DOHH2 (cell line): ENCODE measurements at regions not wholly inside any gene's neighbourhood (a gene's known extent, or its start where the extent isn't known, plus 50 kb on each side); places are given as distances from the start of the nearest gene placed in this dataset.

Experiments
- H3F3A ChIP-seq: fragments of 200-600 bp; sonication (generic), shearing (Covaris generic); 2 replicates; pipeline ENCODE4 v1.6.0; 2016; ENCODE audit warnings: antibody characterized with exemption, mild to moderate bottlenecking; ENCODE audit not compliant: control insufficient read depth, insufficient read depth
- H3K27ac ChIP-seq: fragments of 200-600 bp; sonication (generic); 2 replicates; pipeline ENCODE4 v1.5.1; 2014; ENCODE audit warnings: low read depth, mild to moderate bottlenecking, low read length, moderate library complexity
- H3K27me3 ChIP-seq: fragments of 200-600 bp; sonication (generic); 2 replicates; pipeline ENCODE4 v1.6.1; 2014; ENCODE audit warnings: mild to moderate bottlenecking, low read length, mixed read lengths; ENCODE audit not compliant: control insufficient read depth
- H3K36me3 ChIP-seq: fragments of 200-600 bp; sonication (generic); 2 replicates; pipeline ENCODE4 v1.6.1; 2014; ENCODE audit warnings: mild to moderate bottlenecking, low read length, moderate library complexity, mixed read lengths; ENCODE audit not compliant: control insufficient read depth
- H3K4me1 ChIP-seq: fragments of 200-600 bp; sonication (generic); 2 replicates; pipeline ENCODE4 v1.6.1; 2014; ENCODE audit warnings: mild to moderate bottlenecking, low read length, mixed read lengths; ENCODE audit not compliant: control insufficient read depth
- H3K4me2 ChIP-seq: fragments of 200-600 bp; sonication (generic); 2 replicates; pipeline ENCODE4 v1.6.0; 2014; ENCODE audit warnings: mild to moderate bottlenecking, low read length, moderate library complexity
- H3K4me3 ChIP-seq: fragments of 200-600 bp; sonication (generic); 2 replicates; pipeline ENCODE4 v1.5.1; 2014; ENCODE audit warnings: mild to moderate bottlenecking, low read length, mixed read lengths
- H3K79me2 ChIP-seq: fragments of 200-600 bp; sonication (generic); 2 replicates; pipeline ENCODE4 v1.6.1; 2014; ENCODE audit warnings: mild to moderate bottlenecking, low read length, mixed read lengths; ENCODE audit not compliant: control insufficient read depth
- H3K9me2 ChIP-seq: fragments of 200-600 bp; sonication (generic); replicated peaks from 2 replicates; pipeline ENCODE4 v1.6.1; 2014; ENCODE audit warnings: mild to moderate bottlenecking, low read length, mixed read lengths; ENCODE audit not compliant: control insufficient read depth
- H3K9me3 ChIP-seq: fragments of 200-600 bp; sonication (generic); 2 replicates; pipeline ENCODE4 v1.6.1; 2014; ENCODE audit warnings: antibody characterized with exemption, low read length, mixed read lengths; ENCODE audit not compliant: control insufficient read depth, insufficient read depth
- H4K20me1 ChIP-seq: fragments of 200-600 bp; sonication (generic); 2 replicates; pipeline ENCODE4 v1.6.0; 2014; ENCODE audit warnings: low read depth, mild to moderate bottlenecking, antibody characterized with exemption, low read length, moderate library complexity; ENCODE audit not compliant: control insufficient read depth, insufficient read depth
- CTCF ChIP-seq: fragments of 200-600 bp; sonication (generic); IDR thresholded peaks from one replicate; pipeline ENCODE4 v1.5.1; 2014; ENCODE audit warnings: antibody characterized with exemption, mild to moderate bottlenecking, low read depth, low read length; ENCODE audit not compliant: poor library complexity, severe bottlenecking
- EZH2phosphoT487 ChIP-seq: fragments of 200-600 bp; sonication (generic); IDR thresholded peaks from 2 replicates; pipeline ENCODE4 v1.6.1; 2017; ENCODE audit warnings: borderline replicate concordance, mild to moderate bottlenecking, antibody characterized with exemption, low read length, moderate library complexity, mixed read lengths

GRCh38 chr9:89837162-89837933, 232.5 kb downstream of the GADD45G start:
- TF ChIP-seq EZH2phosphoT487 (no peak), CTCF (no peak)
- H4K20me1 ChIP-seq = no peaks in the 10 kb centered on the region
- no peaks in the 10 kb centered on the region for H3K27me3 ChIP-seq
- H3K4me2 ChIP-seq = no peak overlapping the region
- H3K4me1 ChIP-seq = no peaks in the 10 kb centered on the region
- H3K4me3 ChIP-seq = no peak overlapping the region
- H3K27ac ChIP-seq = no peak overlapping the region
- H3K9me3 ChIP-seq = no peaks in the 10 kb centered on the region
- H3F3A ChIP-seq = no peaks in the 10 kb centered on the region
- H3K79me2 ChIP-seq = no peaks in the 10 kb centered on the region
- H3K36me3 ChIP-seq = no peaks in the 10 kb centered on the region
- no peaks in the 10 kb centered on the region for H3K9me2 ChIP-seq

- H3K27ac ChIP-seq = no peak overlapping the region
- no peaks in the 10 kb centered on the region for H3K36me3 ChIP-seq
- H3K9me2 ChIP-seq = no peaks in the 10 kb centered on the region
- no peaks in the 10 kb centered on the region for H3K27me3 ChIP-seq
- TF ChIP-seq EZH2phosphoT487 = no peak
- no peak for TF ChIP-seq CTCF
- H3K4me2 ChIP-seq = no peak overlapping the region
- no peaks in the 10 kb centered on the region for H4K20me1 ChIP-seq
- no peaks in the 10 kb centered on the region for H3F3A ChIP-seq
- no peaks in the 10 kb centered on the region for H3K4me1 ChIP-seq
- no peaks in the 10 kb centered on the region for H3K9me3 ChIP-seq
- no peak overlapping the region for H3K4me3 ChIP-seq
- no peaks in the 10 kb centered on the region for H3K79me2 ChIP-seq
Observed at GRCh38 chr9:89837934-89838310, 233.1 kb downstream of the GADD45G start.

- TF ChIP-seq EZH2phosphoT487 (no peak), CTCF (no peak)
- no peak overlapping the region for H3K4me3 ChIP-seq
- H3K4me2 ChIP-seq = no peak overlapping the region
- H3K27ac ChIP-seq = no peak overlapping the region
- H3K9me2 ChIP-seq = no peaks in the 10 kb centered on the region
- H3K36me3 ChIP-seq = no peaks in the 10 kb centered on the region
- no peaks in the 10 kb centered on the region for H3K27me3 ChIP-seq
- H3F3A ChIP-seq = no peaks in the 10 kb centered on the region
- H3K4me1 ChIP-seq = no peaks in the 10 kb centered on the region
- H3K9me3 ChIP-seq = no peaks in the 10 kb centered on the region
- H4K20me1 ChIP-seq = no peaks in the 10 kb centered on the region
- no peaks in the 10 kb centered on the region for H3K79me2 ChIP-seq
Observed at GRCh38 chr9:89838621-89839020, 233.8 kb downstream of the GADD45G start.
